HG03095 (cell line): ENCODE measurements at regions not wholly inside any gene's neighbourhood (a gene's known extent, or its start where the extent isn't known, plus 50 kb on each side); places are given as distances from the start of the nearest gene placed in this dataset.

Experiments used
- ATAC-seq: cut with Tn5 transposase; IDR thresholded peaks from one replicate; pipeline ENCODE4 v1.9.1; 2021; ENCODE audit warnings: moderate library complexity; ENCODE audit not compliant: unreplicated experiment

GRCh38 chr1:90502696-90503095 lies 214.4 kb downstream of the BARHL2 start:
- ATAC-seq, result no peak

GRCh38 chr1:90502194-90502593 lies 214.9 kb downstream of the BARHL2 start:
- no peak for ATAC-seq

- no peak for ATAC-seq
Measured at GRCh38 chr1:90501281-90501680, 215.8 kb downstream of the BARHL2 start.

- ATAC-seq, result no peak
Measured at GRCh38 chr1:90494748-90495282, 222.3 kb downstream of the BARHL2 start.

- ATAC-seq, result no peak
Measured at GRCh38 chr1:90488451-90488850, 228.7 kb downstream of the BARHL2 start.

- ATAC-seq, result no peak
Measured at GRCh38 chr1:90486996-90487395, 230.1 kb downstream of the BARHL2 start.

GRCh38 chr1:90486134-90486824 lies 230.8 kb downstream of the BARHL2 start:
- no peak for ATAC-seq

- ATAC-seq, result no peak
Measured at GRCh38 chr1:90480271-90480835, 236.7 kb downstream of the BARHL2 start.

- ATAC-seq, result no peak
Measured at GRCh38 chr1:90476994-90477393, 240.1 kb downstream of the BARHL2 start.

GRCh38 chr1:90476411-90476810 lies 240.7 kb downstream of the BARHL2 start:
- ATAC-seq, result no peak

- ATAC-seq, result no peak
Measured at GRCh38 chr1:90475631-90476030, 241.5 kb downstream of the BARHL2 start.

- ATAC-seq, result no peak
Measured at GRCh38 chr1:90474731-90475130, 242.4 kb downstream of the BARHL2 start.

- no peak for ATAC-seq
Measured at GRCh38 chr1:90474158-90474557, 242.9 kb downstream of the BARHL2 start.

- no peak for ATAC-seq
Measured at GRCh38 chr1:90472775-90473174, 244.3 kb downstream of the BARHL2 start.

GRCh38 chr1:90459570-90459969 lies 257.5 kb downstream of the BARHL2 start:
- ATAC-seq, result no peak

- ATAC-seq, result no peak
Measured at GRCh38 chr1:90457985-90458384, 259.1 kb downstream of the BARHL2 start.

- ATAC-seq, result no peak
Measured at GRCh38 chr1:90452491-90452890, 264.6 kb downstream of the BARHL2 start.

GRCh38 chr1:90443354-90443753 lies 273.7 kb downstream of the BARHL2 start:
- ATAC-seq, result no peak

GRCh38 chr1:90435351-90435750 lies 281.8 kb downstream of the BARHL2 start:
- no peak for ATAC-seq

- ATAC-seq, result no peak
Measured at GRCh38 chr1:90434460-90434859, 282.6 kb downstream of the BARHL2 start.

GRCh38 chr1:90417126-90417525 lies 300.0 kb downstream of the BARHL2 start:
- ATAC-seq, result no peak

GRCh38 chr1:90414201-90414600 lies 302.9 kb downstream of the BARHL2 start:
- no peak for ATAC-seq

GRCh38 chr1:90413519-90413918 lies 303.6 kb downstream of the BARHL2 start:
- ATAC-seq, result no peak
